HG02840 (cell line): ENCODE measurements at regions not wholly inside any gene's neighbourhood (a gene's known extent, or its start where the extent isn't known, plus 50 kb on each side); places are given as distances from the start of the nearest gene placed in this dataset.

ENCODE experiments used
- ATAC-seq: cut with Tn5 transposase; IDR thresholded peaks from one replicate; pipeline ENCODE4 v1.9.1; 2021; ENCODE audit warnings: mild to moderate bottlenecking, moderate library complexity, moderate number of reproducible peaks; ENCODE audit not compliant: unreplicated experiment, low FRiP score

DNA sequence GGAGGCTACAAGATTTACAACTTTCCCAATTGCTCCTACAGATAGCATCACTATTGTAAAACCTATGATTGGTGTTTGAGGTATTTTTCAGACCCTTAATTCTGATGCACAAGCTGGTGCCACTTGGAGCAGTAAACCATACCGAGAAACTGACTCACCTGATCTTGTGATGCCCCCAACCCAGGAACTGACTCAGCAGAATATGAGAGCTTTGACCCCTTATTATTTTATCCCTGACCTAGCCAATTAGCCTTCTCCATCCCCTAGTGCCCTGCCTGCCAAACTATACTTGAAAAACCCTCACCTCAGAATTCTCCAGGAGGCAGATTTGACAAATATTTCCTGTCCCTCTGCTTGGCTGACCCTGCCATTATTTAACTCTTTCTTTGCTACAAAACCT lies 585.9 kb upstream of the GHITM start:
- ATAC-seq: no peak

DNA sequence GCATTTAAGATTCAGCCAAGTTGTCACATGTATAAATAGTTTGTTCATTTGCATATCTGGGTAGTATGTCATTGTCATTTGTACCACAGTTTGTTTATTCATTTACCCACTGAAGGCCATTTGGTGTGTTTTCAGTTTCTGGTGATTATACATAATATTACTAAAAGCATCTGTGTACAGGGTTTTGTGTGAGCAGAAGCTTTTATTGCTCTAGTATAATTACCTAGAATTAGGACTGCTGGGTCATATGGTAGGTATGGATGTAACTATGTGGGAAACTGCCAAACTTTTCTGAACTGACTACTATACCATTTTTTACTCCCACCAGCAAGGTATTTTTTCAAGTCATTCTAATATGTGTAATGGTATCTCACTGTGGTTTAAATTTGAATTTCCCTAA lies 584.0 kb upstream of the GHITM start:
- ATAC-seq: no peak

DNA sequence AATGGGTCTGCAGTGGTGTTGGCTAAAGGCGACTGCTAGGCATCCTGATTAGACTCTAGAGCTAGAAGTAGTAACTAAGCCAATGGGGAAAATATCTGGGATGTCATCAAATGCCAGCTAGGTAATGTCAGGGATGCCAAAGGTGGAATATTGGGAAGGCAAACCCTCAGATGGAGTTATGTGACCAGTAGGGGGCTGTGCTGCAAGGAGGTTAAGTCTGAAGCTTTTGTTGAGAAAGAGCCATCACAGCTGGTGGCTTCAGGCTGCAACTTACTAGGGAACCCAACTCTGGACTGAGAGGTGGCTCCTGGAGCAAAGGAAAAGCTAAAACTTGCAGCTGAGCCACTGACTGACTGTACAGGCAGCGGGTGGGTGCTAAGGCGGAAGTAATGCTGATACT lies 576.9 kb upstream of the GHITM start:
- no peak for ATAC-seq

DNA sequence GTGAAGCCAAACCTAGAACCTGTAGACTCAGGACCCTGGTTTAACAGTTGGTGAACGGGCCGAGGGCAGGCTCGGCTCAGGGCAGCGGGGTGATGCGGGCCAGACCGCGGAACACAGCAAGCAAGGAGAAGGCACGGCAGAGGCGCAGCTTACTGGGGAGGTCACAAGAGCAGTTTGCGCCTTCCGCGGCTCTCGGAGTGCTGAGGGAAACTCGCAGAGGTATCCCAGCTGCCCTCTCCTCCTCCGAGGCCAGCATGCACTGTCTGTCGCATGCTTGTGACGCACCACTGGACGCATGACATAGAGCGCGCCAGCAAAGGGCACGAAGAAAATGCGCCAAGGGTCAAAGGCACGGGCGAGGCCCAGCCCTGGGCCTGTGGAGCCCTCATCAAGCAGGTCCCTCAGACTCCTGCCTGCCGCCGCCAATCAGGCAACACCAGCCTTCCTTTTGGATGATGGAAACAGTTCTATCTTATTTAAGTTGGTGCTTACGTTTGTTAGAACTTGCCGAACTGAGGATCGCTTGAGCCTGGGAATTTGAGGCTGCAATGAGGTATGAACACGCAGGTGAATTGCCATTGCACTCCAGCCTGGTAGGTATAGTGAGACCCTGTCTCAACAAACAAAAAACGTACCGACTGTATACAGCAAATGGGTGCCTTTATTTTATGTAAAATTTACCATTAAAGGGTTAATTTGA lies 574.3 kb upstream of the GHITM start:
- ATAC-seq: no peak

DNA sequence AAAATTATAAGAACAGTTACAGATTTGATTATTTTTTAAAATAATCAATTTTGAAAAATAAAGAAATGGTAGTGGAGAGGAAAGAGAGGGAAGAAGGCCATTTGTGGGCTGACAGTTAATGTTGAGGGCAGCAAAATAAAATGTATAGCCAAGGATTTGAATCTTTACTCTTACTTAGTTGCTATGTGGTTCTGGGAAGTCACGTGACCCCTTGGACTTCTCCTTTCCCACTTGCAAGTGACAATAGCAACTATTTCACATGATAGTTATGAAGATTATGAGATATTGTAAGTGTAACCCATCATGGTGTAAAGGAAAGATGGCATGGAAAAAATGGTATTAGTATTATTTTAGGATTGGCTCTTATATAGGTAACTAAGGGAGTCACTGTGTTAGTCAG lies 567.3 kb upstream of the GHITM start:
- ATAC-seq: no peak

GRCh38 chr10:83574770-83575169 lies 564.5 kb upstream of the GHITM start:
- no peak for ATAC-seq

GRCh38 chr10:83577421-83577820 lies 561.9 kb upstream of the GHITM start:
- no peak for ATAC-seq

DNA sequence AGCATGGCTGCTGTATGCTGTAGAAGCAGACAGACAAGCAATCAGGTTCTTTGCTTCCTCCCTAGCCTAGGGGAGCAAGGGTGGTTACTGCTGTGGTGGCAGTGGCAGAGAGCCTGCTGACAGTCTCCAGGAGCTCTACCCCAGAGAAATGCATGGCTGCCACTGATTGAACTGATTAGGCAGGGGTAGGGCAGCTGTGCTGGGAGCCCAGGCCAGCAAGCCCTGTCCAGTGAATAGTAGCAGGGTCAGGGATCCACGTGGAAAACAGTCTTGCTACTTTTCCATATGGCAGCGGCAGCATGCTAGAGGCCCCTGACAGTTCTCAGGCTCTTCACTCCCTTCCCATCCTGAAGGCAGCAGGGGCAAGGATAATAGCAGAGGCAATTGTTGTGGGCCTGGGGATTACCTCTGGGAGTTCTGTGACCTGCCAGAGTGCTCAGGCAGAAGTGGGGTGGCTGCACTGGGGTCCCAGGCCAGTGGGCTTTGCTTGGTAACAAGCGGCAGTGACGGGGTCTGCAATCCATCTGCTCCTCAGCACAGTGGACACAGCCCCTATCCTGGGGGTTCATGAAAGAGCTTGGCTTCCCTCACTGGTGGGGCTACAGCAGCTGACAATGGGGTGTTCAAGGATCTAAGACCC lies 558.8 kb upstream of the GHITM start:
- no peak for ATAC-seq

- no peak for ATAC-seq
Measured at GRCh38 chr10:83582407-83583095, 556.8 kb upstream of the GHITM start.

DNA sequence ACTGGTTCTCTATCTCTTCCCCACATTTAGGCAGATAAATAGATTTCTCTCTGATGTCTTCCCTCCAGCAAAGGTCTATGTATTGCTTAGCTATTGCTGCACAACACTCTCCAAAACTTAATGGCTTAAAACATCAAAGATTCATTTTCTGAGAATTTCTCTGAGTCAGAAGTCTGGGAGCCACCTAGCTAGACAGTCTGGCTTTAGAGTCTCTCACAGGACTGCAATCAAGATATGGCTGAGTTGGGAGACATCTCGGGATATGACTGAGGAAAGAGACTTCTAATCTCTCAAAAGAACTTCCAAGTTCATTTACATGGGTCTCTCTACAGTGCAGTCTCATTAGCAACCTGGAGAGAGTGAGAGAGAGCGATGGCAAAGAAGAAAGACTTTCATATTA lies 553.6 kb upstream of the GHITM start:
- ATAC-seq: no peak

DNA sequence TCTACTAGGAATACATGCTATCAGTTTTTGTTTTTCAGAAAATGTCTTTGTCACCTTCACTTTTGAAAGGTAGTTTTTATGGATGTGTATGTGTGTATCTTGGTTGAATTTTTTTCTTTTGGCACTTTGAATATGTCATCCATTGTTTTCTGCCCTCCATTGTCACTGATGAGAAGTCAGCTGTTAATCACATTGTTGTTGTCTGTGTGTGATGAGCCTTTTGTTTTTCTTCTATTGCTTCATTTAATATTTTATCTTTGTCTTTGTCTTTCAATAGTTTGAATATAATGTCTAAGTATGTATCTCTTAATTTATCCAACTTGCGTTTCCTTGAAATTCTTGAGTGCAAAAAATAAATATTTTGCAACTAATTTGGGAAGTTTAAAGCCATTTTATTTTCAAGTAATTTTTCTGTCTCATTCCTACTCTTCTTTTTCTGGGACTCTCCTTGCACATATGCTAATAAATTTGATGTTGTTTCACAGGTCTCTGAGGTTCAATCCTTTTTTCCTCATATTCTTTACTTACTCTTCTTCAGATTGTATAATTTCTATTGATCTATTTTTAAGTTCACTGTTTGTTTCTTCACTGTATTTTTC lies 546.9 kb upstream of the GHITM start:
- ATAC-seq: no peak

- peak; percentile 84 for ATAC-seq
Measured at GRCh38 chr10:83603708-83604107, 535.6 kb upstream of the GHITM start.

- no peak for ATAC-seq
Measured at GRCh38 chr10:83605783-83606630, 533.3 kb upstream of the GHITM start.

- ATAC-seq: no peak
Measured at GRCh38 chr10:83607959-83608745, 531.2 kb upstream of the GHITM start.

DNA sequence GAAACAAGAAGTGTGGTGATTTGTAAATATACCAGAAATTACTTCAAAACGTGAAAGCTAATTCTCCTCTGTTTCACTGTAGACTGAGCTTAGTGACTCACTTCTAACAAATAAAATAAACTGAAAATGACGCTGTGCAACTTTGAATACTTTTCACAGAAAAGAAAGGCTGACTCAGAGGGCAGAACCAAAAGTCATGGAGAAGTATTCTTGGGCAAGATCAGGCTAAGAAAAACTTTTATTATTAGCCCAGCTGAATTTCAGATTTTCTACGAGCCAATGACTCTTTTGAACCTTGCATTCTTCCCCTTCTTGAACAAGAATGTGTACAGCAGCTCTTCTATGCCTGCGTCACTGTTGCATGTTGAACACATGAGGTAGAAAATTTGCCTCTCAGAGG lies 527.3 kb upstream of the GHITM start:
- no peak for ATAC-seq

- no peak for ATAC-seq
Measured at GRCh38 chr10:83612746-83613145, 526.6 kb upstream of the GHITM start.

GRCh38 chr10:83617172-83617571 lies 522.1 kb upstream of the GHITM start:
- ATAC-seq: no peak

GRCh38 chr10:83617692-83618545 lies 521.4 kb upstream of the GHITM start:
- no peak for ATAC-seq

GRCh38 chr10:83625831-83626360 lies 513.4 kb upstream of the GHITM start:
- ATAC-seq: no peak
